GM12891 (cell line): ENCODE measurements at regions not wholly inside any gene's neighbourhood (a gene's known extent, or its start where the extent isn't known, plus 50 kb on each side); places are given as distances from the start of the nearest gene placed in this dataset.

Experiments
- POLR2A ChIP-seq: IDR thresholded peaks from 2 replicates; pipeline ENCODE4 v1.6.1; 2011; ENCODE audit warnings: low read depth, low read length, control low read depth
- POLR2AphosphoS5 ChIP-seq: IDR thresholded peaks from 2 replicates; pipeline ENCODE4 v1.6.1; 2011; ENCODE audit warnings: low read depth, low read length, control low read depth
- POU2F2 ChIP-seq: IDR thresholded peaks from 2 replicates; pipeline ENCODE4 v1.6.1; 2011; ENCODE audit warnings: low read depth, mild to moderate bottlenecking, control low read depth, low read length, moderate library complexity
- SPI1 ChIP-seq: IDR thresholded peaks from 2 replicates; pipeline ENCODE4 v1.6.1; 2011; ENCODE audit warnings: low read depth, low read length, control low read depth
- TAF1 ChIP-seq: IDR thresholded peaks from 2 replicates; pipeline ENCODE4 v1.6.1; 2011; ENCODE audit warnings: low read depth, low read length, control low read depth

GRCh38 chr10:106436123-106436715 lies 728.3 kb downstream of the SORCS1 start:
- TF ChIP-seq POLR2A = no peak
- no peak for TF ChIP-seq POLR2AphosphoS5
- TF ChIP-seq TAF1 = no peak
- TF ChIP-seq POU2F2 = no peak
- TF ChIP-seq SPI1 = no peak
